ENCODE measurements at regions not wholly inside any gene's neighbourhood (a gene's known extent, or its start where the extent isn't known, plus 50 kb on each side); places are given as distances from the start of the nearest gene placed in this dataset.

DNA sequence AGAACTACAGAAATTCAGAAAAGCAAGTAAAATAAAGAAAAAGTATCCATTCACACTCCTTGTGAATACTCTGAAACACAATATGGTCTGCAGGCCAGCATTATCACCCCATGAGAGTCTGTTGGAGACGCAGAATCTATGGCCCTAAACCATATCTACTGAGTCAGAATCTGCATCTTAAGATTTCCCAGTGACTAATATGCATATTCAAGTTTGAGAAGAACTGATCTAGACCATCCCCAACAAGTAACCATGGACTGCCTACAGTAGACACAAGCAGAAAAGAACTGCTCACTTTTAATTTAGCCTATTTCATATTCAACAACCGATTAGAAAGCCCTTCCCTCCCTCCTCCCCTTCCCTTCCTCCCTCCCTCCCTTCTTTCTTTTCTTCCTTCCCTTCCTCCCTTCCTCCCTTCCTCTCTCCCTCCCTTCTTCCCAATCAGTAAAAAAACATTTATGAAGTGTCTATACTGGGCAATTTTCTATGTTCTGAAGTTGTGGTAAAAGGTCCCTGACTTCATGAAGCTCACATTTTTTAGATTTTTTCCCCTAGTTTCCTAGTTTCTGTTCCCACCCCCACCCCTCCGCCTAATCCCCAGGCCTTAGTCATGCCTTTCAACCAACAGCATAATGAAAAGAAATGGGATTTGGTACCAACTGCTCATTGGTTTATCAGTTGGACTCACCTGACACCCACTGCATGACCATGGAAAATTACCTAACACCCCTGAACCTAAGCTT lies 125.2 kb downstream of the CNTN3 start:
- H3K4me3 ChIP-seq = no peak overlapping the region
- H3K36me3 ChIP-seq = no peaks in the 10 kb centered on the region
- no peaks in the 10 kb centered on the region for H3K4me1 ChIP-seq
- H3K9me3 ChIP-seq = peaks cover 0 to 3% (median 0%) of the 10 kb centered on the region in 4 donors
- DNase-seq = no peak
- no peaks in the 10 kb centered on the region for H3K27me3 ChIP-seq
- TF ChIP-seq POLR2A (IDR thresholded peaks at IDR 0.05) (no peak), CTCF (IDR thresholded peaks at IDR 0.05) (no peak)
- no peak overlapping the region for H3K27ac ChIP-seq

- H3K27ac ChIP-seq = no peak overlapping the region
- no peak overlapping the region for H3K4me3 ChIP-seq
- TF ChIP-seq POLR2A (IDR thresholded peaks at IDR 0.05) (no peak), CTCF (IDR thresholded peaks at IDR 0.05) (no peak)
- no peaks in the 10 kb centered on the region for H3K27me3 ChIP-seq
- no peaks in the 10 kb centered on the region for H3K9me3 ChIP-seq
- no peak for DNase-seq
- H3K4me1 ChIP-seq = no peaks in the 10 kb centered on the region
- no peaks in the 10 kb centered on the region for H3K36me3 ChIP-seq
Measured at GRCh38 chr3:74479915-74480314, 134.5 kb downstream of the CNTN3 start.

DNA sequence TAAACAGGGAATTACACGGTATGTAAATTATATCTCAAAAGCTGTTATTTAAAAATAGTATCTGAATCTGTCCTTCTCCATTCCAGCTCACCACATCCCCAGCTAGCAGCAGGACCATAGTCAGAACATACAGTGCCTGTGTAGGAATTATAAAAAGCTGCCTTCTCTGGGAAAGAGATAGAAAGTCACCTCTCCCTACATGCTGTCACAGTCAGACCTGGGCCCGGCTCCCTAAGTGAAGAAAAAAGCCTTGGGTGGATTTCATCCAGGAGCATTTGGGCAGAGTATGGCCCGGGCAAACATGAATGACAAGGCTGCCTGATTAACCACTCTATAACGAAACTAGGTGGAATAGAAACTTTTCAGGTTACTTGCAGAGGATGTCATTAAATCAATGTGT lies 144.1 kb downstream of the CNTN3 start:
- H3K36me3 ChIP-seq = no peaks in the 10 kb centered on the region
- H3K9me3 ChIP-seq = no peaks in the 10 kb centered on the region
- H3K4me1 ChIP-seq = no peaks in the 10 kb centered on the region
- TF ChIP-seq POLR2A (IDR thresholded peaks at IDR 0.05) (no peak), CTCF (IDR thresholded peaks at IDR 0.05) (no peak)
- DNase-seq = no peak
- H3K27ac ChIP-seq = no peak overlapping the region
- H3K27me3 ChIP-seq = no peaks in the 10 kb centered on the region
- no peak overlapping the region for H3K4me3 ChIP-seq

DNA sequence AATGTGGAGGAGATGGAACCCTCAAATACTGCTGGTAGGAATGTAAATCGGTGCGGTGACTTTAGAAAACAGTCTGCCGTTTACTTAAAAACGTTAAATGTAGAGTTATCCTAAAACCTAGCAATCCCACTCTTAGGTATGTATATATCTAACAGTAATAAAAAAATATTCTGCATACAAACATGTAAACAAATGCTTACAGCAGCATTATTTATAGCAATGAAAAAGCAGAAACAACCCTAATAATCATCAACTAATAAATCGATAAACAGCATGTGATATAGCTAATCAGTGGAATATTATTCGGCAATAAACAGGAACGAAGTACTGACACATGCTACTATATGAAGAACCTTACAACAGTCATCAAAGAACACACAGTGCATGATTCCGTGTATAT lies 144.7 kb downstream of the CNTN3 start:
- H3K27ac ChIP-seq = no peak overlapping the region
- no peak for TF ChIP-seq CTCF (IDR thresholded peaks at IDR 0.05)
- no peak for TF ChIP-seq POLR2A (IDR thresholded peaks at IDR 0.05)
- no peak for DNase-seq
- no peaks in the 10 kb centered on the region for H3K4me1 ChIP-seq
- no peaks in the 10 kb centered on the region for H3K27me3 ChIP-seq
- no peak overlapping the region for H3K4me3 ChIP-seq
- H3K9me3 ChIP-seq = no peaks in the 10 kb centered on the region
- no peaks in the 10 kb centered on the region for H3K36me3 ChIP-seq

DNA sequence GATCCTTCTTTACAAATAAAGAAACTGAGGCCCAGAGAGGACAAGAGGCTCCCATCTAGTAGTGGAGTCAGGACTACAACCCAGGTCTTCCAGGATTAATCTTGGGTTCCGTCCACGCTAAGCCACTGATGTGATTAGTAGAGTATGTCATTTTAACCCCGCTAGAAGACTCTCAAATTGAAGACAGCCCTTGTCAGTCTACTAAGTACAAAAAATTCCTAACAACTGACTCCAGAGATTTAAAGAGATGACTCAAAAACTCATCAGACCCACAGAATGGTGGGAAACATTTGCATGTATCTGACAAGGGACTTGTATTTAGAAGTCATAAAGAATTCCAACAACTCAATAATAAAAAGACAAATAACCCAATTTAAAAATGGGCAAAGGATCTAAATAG lies 145.3 kb downstream of the CNTN3 start:
- Histone ChIP-seq H3K4me3 (no peak overlapping the region), H3K36me3 (no peaks in the 10 kb centered on the region), H3K9me3 (no peaks in the 10 kb centered on the region), H3K4me1 (no peaks in the 10 kb centered on the region), H3K27me3 (no peaks in the 10 kb centered on the region), H3K27ac (no peak overlapping the region)
- no peak for DNase-seq
- TF ChIP-seq CTCF (IDR thresholded peaks at IDR 0.05) (no peak), POLR2A (IDR thresholded peaks at IDR 0.05) (no peak)

Measured in Peyer's patch (tissue), 4 donors.